ENCODE measurements at regions not wholly inside any gene's neighbourhood (a gene's known extent, or its start where the extent isn't known, plus 50 kb on each side); places are given as distances from the start of the nearest gene placed in this dataset.

DNA sequence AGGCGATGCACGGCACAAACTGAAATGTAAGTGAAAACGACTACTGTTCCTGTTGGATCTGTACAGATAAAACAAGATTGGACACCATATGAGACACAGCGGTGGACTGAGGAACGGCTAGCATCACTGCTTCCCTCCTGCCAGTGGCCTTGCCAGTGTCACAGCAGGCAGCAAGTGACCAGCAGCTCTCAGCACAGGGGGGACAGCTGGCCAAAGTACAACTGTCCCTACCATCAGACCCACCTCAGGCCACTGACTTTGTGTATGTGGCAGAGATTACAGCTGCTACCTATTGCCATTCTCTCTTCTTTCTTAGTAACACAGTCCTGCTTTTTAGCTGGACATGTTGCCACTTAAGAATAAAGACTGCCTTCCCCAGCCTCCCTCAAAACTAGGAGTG, 80.0 kb upstream of the SLC66A3 start:
- no peaks in the 10 kb centered on the region for H3K79me2 ChIP-seq (ENCODE audit: insufficient read depth, low read length)
- H3K27me3 ChIP-seq (ENCODE audit: insufficient read depth, low read length, poor library complexity, severe bottlenecking) = no peaks in the 10 kb centered on the region
- H3K4me1 ChIP-seq (ENCODE audit: insufficient read depth, low read length, poor library complexity, severe bottlenecking) = peaks cover 15% of the 10 kb centered on the region

DNA sequence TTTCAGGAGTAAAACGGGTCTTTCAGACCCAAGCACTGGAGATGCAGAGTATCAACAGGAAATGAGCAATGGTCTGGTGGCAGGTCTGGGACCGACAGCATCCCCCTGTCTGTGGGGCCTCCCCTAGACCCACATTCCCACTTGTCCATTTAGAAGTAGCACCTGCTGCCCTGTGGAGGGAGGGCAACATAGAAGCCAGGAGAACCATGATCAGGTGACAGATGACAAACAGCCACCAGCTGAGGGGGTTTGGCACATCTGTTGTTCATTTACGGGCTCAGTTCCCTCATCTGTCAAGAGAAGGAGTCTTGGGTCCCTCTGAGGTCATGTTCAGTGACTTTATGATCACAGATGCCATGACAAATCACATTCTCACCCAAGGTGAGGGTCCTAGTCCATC, 77.9 kb upstream of the SLC66A3 start:
- Histone ChIP-seq H3K9me3 (ENCODE audit: insufficient read depth, low read depth, low read length) (no peaks in the 10 kb centered on the region), H3F3A (ENCODE audit: low read depth) (no peaks in the 10 kb centered on the region), H3K4me2 (ENCODE audit: low read depth, low read length, poor library complexity, severe bottlenecking) (no peak overlapping the region), H3K4me3 (ENCODE audit: low read length, poor library complexity, severe bottlenecking) (no peak overlapping the region), H3K9me2 (replicated peaks; ENCODE audit: low read depth, low read length) (no peaks in the 10 kb centered on the region), H3K27me3 (ENCODE audit: insufficient read depth, low read length, poor library complexity, severe bottlenecking) (no peaks in the 10 kb centered on the region), H3K79me2 (ENCODE audit: insufficient read depth, low read length) (no peaks in the 10 kb centered on the region), H4K20me1 (ENCODE audit: insufficient read depth, low read length, poor library complexity, severe bottlenecking) (no peaks in the 10 kb centered on the region), H3K4me1 (ENCODE audit: insufficient read depth, low read length, poor library complexity, severe bottlenecking) (peaks cover 8% of the 10 kb centered on the region), H3K36me3 (ENCODE audit: insufficient read depth, low read length) (no peaks in the 10 kb centered on the region), H2AFZ (ENCODE audit: low read length) (no peak overlapping the region), H3K9ac (ENCODE audit: low read depth, low read length, poor library complexity, severe bottlenecking) (no peak overlapping the region)
- no peak for TF ChIP-seq EZH2phosphoT487 (IDR thresholded peaks at IDR 0.05; ENCODE audit: borderline replicate concordance)
- TF ChIP-seq, protein P1, sequence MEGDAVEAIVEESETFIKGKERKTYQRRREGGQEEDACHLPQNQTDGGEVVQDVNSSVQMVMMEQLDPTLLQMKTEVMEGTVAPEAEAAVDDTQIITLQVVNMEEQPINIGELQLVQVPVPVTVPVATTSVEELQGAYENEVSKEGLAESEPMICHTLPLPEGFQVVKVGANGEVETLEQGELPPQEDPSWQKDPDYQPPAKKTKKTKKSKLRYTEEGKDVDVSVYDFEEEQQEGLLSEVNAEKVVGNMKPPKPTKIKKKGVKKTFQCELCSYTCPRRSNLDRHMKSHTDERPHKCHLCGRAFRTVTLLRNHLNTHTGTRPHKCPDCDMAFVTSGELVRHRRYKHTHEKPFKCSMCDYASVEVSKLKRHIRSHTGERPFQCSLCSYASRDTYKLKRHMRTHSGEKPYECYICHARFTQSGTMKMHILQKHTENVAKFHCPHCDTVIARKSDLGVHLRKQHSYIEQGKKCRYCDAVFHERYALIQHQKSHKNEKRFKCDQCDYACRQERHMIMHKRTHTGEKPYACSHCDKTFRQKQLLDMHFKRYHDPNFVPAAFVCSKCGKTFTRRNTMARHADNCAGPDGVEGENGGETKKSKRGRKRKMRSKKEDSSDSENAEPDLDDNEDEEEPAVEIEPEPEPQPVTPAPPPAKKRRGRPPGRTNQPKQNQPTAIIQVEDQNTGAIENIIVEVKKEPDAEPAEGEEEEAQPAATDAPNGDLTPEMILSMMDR (conservative IDR thresholded peaks at IDR 0.05; ENCODE audit: low read length) = no peak

More for the DNA sequence above, 80.0 kb upstream of the SLC66A3 start:
- Histone ChIP-seq H2AFZ (ENCODE audit: low read length) (no peak overlapping the region), H3K9me3 (ENCODE audit: insufficient read depth, low read depth, low read length) (no peaks in the 10 kb centered on the region), H3F3A (ENCODE audit: low read depth) (no peaks in the 10 kb centered on the region), H3K4me3 (ENCODE audit: low read length, poor library complexity, severe bottlenecking) (no peak overlapping the region), H3K36me3 (ENCODE audit: insufficient read depth, low read length) (no peaks in the 10 kb centered on the region), H3K9me2 (replicated peaks; ENCODE audit: low read depth, low read length) (no peaks in the 10 kb centered on the region), H3K9ac (ENCODE audit: low read depth, low read length, poor library complexity, severe bottlenecking) (no peak overlapping the region), H3K4me2 (ENCODE audit: low read depth, low read length, poor library complexity, severe bottlenecking) (no peak overlapping the region), H4K20me1 (ENCODE audit: insufficient read depth, low read length, poor library complexity, severe bottlenecking) (no peaks in the 10 kb centered on the region)
- TF ChIP-seq EZH2phosphoT487 (IDR thresholded peaks at IDR 0.05; ENCODE audit: borderline replicate concordance) = no peak

DNA sequence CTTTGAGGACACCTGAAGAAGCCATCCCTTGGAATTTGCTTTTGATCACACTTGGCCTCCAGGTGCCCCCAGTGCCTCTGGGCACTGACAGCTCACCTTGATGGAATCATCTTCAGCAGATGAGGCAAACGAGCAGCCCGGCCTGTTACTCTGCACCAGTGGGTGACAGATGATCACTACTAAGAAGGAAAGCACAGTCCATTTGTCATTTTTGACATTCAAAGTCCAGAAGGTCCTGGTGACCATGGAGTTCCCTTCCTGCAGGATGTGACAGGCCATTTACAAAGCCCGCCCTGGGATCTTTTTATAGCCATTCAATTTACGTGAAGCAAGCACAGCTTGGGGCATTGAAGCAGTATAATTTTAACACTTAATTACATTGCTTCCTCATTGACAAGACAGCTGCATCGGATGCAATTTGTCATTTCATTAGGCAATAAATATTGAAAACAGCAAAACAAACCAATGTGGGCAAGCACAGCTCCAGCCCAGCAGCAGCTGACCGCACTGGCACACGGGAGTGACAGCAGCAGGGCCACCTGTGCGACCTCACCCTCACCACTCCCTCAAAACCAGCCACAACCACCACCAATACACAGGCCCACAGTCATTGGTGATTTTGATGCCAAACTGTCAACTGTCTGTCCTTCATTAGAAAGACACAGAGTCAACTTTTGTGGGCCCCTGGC, 76.0 kb upstream of the SLC66A3 start:
- H3K9ac ChIP-seq (ENCODE audit: low read depth, low read length, poor library complexity, severe bottlenecking) = no peak overlapping the region
- TF ChIP-seq, protein P1 (conservative IDR thresholded peaks at IDR 0.05; ENCODE audit: low read length) = no peak
- no peak for TF ChIP-seq EZH2phosphoT487 (IDR thresholded peaks at IDR 0.05; ENCODE audit: borderline replicate concordance)
- no peaks in the 10 kb centered on the region for H3K9me3 ChIP-seq (ENCODE audit: insufficient read depth, low read depth, low read length)
- no peaks in the 10 kb centered on the region for H4K20me1 ChIP-seq (ENCODE audit: insufficient read depth, low read length, poor library complexity, severe bottlenecking)
- H3K27me3 ChIP-seq (ENCODE audit: insufficient read depth, low read length, poor library complexity, severe bottlenecking) = no peaks in the 10 kb centered on the region
- no peak overlapping the region for H3K4me3 ChIP-seq (ENCODE audit: low read length, poor library complexity, severe bottlenecking)
- no peaks in the 10 kb centered on the region for H3F3A ChIP-seq (ENCODE audit: low read depth)
- no peaks in the 10 kb centered on the region for H3K9me2 ChIP-seq (replicated peaks; ENCODE audit: low read depth, low read length)
- no peaks in the 10 kb centered on the region for H3K79me2 ChIP-seq (ENCODE audit: insufficient read depth, low read length)
- H3K4me1 ChIP-seq (ENCODE audit: insufficient read depth, low read length, poor library complexity, severe bottlenecking) = no peaks in the 10 kb centered on the region
- H2AFZ ChIP-seq (ENCODE audit: low read length) = no peak overlapping the region
- no peaks in the 10 kb centered on the region for H3K36me3 ChIP-seq (ENCODE audit: insufficient read depth, low read length)
- no peak overlapping the region for H3K4me2 ChIP-seq (ENCODE audit: low read depth, low read length, poor library complexity, severe bottlenecking)
